ENCODE measurements at regions not wholly inside any gene's neighbourhood (a gene's known extent, or its start where the extent isn't known, plus 50 kb on each side); places are given as distances from the start of the nearest gene placed in this dataset.

DNA sequence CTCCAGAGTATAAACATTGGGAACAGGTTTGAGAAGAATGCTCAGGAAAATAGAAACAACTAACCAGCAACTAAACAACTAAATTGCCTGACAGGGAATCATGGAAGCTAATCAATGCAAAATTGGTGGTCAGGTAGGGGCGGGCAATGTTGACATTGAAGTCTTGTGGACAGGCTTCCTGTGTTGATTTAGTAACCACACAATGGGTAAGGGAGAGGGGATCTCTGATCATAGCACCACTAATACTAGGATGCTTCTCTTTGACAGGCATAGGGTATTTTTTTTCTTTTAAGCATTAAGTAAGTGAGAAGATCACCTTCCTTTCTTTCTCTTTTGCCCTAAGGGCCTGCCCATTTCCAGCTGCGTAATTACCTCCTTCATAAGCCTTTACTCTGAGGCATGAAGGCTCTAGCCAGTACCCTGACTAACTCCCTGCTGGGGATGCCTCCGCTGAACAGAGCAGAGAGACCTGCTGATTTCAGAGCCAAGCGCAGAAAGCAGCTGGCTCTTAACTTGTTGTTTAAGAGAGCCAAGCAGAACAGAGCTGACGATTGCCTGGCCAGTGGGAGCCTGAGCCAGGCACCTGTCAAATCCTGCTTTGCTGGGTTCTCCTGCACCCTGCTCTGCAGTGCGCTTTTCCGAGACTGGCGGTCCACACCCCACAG lies 118.7 kb downstream of the BMP2 start:
- no peak overlapping the region for H3K14ac ChIP-seq (ENCODE audit: low read length)
- H2AK5ac ChIP-seq (ENCODE audit: low read length), result no peak overlapping the region
- no peaks in the 10 kb centered on the region for H3K9me3 ChIP-seq (ENCODE audit: insufficient read depth, low read depth, low read length)
- H3K36me3 ChIP-seq (ENCODE audit: control insufficient read depth in 1 of 2, insufficient read depth in 2 of 2, low read length in 2 of 2), result no peaks in the 10 kb centered on the region
- no peak overlapping the region for H3K4me2 ChIP-seq (ENCODE audit: low read length)
- H4K12ac ChIP-seq (ENCODE audit: low read depth, low read length), result no peak overlapping the region
- no peak overlapping the region for H2AFZ ChIP-seq (ENCODE audit: insufficient read depth, low read length, poor library complexity)
- peaks cover 0 to 2% of the 10 kb centered on the region in 2 experiments for H3K4me1 ChIP-seq (ENCODE audit: control insufficient read depth in 1 of 2, insufficient read depth in 2 of 2, low read length in 2 of 2)
- H3K4ac ChIP-seq (ENCODE audit: low read depth, low read length), result no peak overlapping the region
- no peak overlapping the region for H4K8ac ChIP-seq (ENCODE audit: low read depth, low read length)
- H4K91ac ChIP-seq (ENCODE audit: low read depth, low read length), result no peak overlapping the region
- no peak overlapping the region for H3K18ac ChIP-seq (ENCODE audit: low read length)
- no CpG with 5 or more reads among the region's 8 CpGs for WGBS (ENCODE audit: extremely low coverage, insufficient coverage, insufficient read length)
- no peak for DNase-seq
- no peak overlapping the region for H2BK120ac ChIP-seq (ENCODE audit: insufficient read depth, low read length, poor library complexity)
- no peak overlapping the region for H3K4me3 ChIP-seq (ENCODE audit: low read depth, low read length)
- no peaks in the 10 kb centered on the region for H3K27me3 ChIP-seq (ENCODE audit: insufficient read depth, low read length)
- no peak overlapping the region for H2BK12ac ChIP-seq (ENCODE audit: low read length)
- H3K79me2 ChIP-seq (ENCODE audit: control insufficient read depth, insufficient read depth, low read length, poor library complexity), result no peaks in the 10 kb centered on the region
- H2BK5ac ChIP-seq (ENCODE audit: low read depth, low read length, poor library complexity), result no peak overlapping the region
- no peak overlapping the region for H3K23ac ChIP-seq (ENCODE audit: low read length)
- no peak overlapping the region for H3K9ac ChIP-seq (ENCODE audit: low read length)
- H3K27ac ChIP-seq (ENCODE audit: low read depth, low read length), result no peak overlapping the region
- no peaks in the 10 kb centered on the region for H3K79me1 ChIP-seq (ENCODE audit: low read length)

DNA sequence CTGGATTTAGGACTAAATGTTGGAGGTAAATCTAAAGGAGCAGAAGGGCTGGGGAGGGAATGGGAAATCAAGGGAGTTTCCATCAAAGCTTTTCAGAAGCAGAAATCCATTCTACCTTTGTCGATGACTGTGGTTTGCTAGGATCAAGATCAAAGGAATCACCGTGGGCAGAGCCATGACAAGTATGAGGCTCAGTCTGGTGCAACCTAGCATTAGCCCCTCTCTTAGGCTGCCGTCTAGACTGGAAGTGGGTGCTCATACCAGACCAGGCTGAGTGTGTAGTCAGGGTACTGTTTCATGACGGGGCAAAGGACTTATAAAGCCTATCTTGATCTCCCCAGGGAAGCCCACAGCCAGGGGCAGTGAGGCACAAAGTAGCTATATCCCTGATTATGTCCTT lies 120.5 kb downstream of the BMP2 start:
- no peaks in the 10 kb centered on the region for H3K9me3 ChIP-seq (ENCODE audit: insufficient read depth, low read depth, low read length)
- H3K79me1 ChIP-seq (ENCODE audit: low read length), result no peaks in the 10 kb centered on the region
- H3K4ac ChIP-seq (ENCODE audit: low read depth, low read length), result no peak overlapping the region
- no peak overlapping the region for H4K12ac ChIP-seq (ENCODE audit: low read depth, low read length)
- H4K8ac ChIP-seq (ENCODE audit: low read depth, low read length), result no peak overlapping the region
- H3K4me2 ChIP-seq (ENCODE audit: low read length), result no peak overlapping the region
- no peak overlapping the region for H3K4me3 ChIP-seq (ENCODE audit: low read depth, low read length)
- H2BK5ac ChIP-seq (ENCODE audit: low read depth, low read length, poor library complexity), result no peak overlapping the region
- no peaks in the 10 kb centered on the region for H3K36me3 ChIP-seq (ENCODE audit: control insufficient read depth in 1 of 2, insufficient read depth in 2 of 2, low read length in 2 of 2)
- H3K9ac ChIP-seq (ENCODE audit: low read length), result no peak overlapping the region
- H3K4me1 ChIP-seq (ENCODE audit: control insufficient read depth in 1 of 2, insufficient read depth in 2 of 2, low read length in 2 of 2), result no peaks in the 10 kb centered on the region
- no peaks in the 10 kb centered on the region for H3K27me3 ChIP-seq (ENCODE audit: insufficient read depth, low read length)
- no CpG with 5 or more reads among the region's 4 CpGs for WGBS (ENCODE audit: extremely low coverage, insufficient coverage, insufficient read length)
- no peak overlapping the region for H3K23ac ChIP-seq (ENCODE audit: low read length)
- no peak for DNase-seq
- no peak overlapping the region for H2AFZ ChIP-seq (ENCODE audit: insufficient read depth, low read length, poor library complexity)
- H2BK120ac ChIP-seq (ENCODE audit: insufficient read depth, low read length, poor library complexity), result no peak overlapping the region
- no peak overlapping the region for H2AK5ac ChIP-seq (ENCODE audit: low read length)
- no peak overlapping the region for H3K27ac ChIP-seq (ENCODE audit: low read depth, low read length)
- no peak overlapping the region for H4K91ac ChIP-seq (ENCODE audit: low read depth, low read length)
- no peak overlapping the region for H3K14ac ChIP-seq (ENCODE audit: low read length)
- no peak overlapping the region for H2BK12ac ChIP-seq (ENCODE audit: low read length)
- H3K18ac ChIP-seq (ENCODE audit: low read length), result no peak overlapping the region
- no peaks in the 10 kb centered on the region for H3K79me2 ChIP-seq (ENCODE audit: control insufficient read depth, insufficient read depth, low read length, poor library complexity)

DNA sequence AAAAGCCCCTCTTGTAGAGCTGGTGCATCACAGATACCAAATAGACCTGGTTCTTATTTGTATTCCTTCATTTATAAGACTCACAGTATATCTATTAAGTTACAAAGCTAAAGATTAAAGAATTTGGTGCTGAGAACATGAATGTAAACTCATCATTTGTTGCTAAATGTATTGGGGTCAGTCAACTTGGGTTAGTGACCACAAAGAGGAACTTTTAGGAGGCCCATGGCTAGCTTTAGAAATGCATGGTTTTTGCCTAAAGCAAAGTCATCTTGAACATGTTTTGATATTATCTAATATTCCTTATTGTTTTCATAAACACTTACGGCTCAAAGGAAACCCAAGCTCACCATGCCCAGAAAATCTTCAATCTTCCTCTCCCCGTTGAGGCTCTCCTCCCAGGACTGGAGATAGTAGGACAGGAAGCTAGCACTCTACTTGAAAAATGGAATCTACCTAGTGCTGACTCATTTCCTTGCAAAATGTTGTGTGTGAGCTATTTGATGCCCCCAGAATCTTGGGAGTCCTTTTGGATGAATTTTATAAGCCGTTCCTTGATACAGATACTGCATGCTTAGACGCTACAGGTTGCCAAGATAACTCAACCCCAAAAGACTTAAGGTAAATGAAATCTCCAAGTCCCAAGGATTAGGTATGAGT lies 121.4 kb downstream of the BMP2 start:
- Histone ChIP-seq H3K79me1 (ENCODE audit: low read length) (no peaks in the 10 kb centered on the region), H3K14ac (ENCODE audit: low read length) (no peak overlapping the region), H3K79me2 (ENCODE audit: control insufficient read depth, insufficient read depth, low read length, poor library complexity) (no peaks in the 10 kb centered on the region), H3K4me2 (ENCODE audit: low read length) (no peak overlapping the region), H2BK5ac (ENCODE audit: low read depth, low read length, poor library complexity) (no peak overlapping the region), H3K4ac (ENCODE audit: low read depth, low read length) (no peak overlapping the region), H2BK12ac (ENCODE audit: low read length) (no peak overlapping the region), H3K36me3 (ENCODE audit: control insufficient read depth in 1 of 2, insufficient read depth in 2 of 2, low read length in 2 of 2) (no peaks in the 10 kb centered on the region), H3K27ac (ENCODE audit: low read depth, low read length) (no peak overlapping the region), H2AK5ac (ENCODE audit: low read length) (no peak overlapping the region), H2BK120ac (ENCODE audit: insufficient read depth, low read length, poor library complexity) (no peak overlapping the region), H3K27me3 (ENCODE audit: insufficient read depth, low read length) (no peaks in the 10 kb centered on the region), H3K18ac (ENCODE audit: low read length) (no peak overlapping the region), H3K23ac (ENCODE audit: low read length) (no peak overlapping the region), H3K9me3 (ENCODE audit: insufficient read depth, low read depth, low read length) (no peaks in the 10 kb centered on the region), H3K9ac (ENCODE audit: low read length) (no peak overlapping the region), H4K8ac (ENCODE audit: low read depth, low read length) (no peak overlapping the region), H3K4me1 (ENCODE audit: control insufficient read depth in 1 of 2, insufficient read depth in 2 of 2, low read length in 2 of 2) (no peaks in the 10 kb centered on the region), H3K4me3 (ENCODE audit: low read depth, low read length) (no peak overlapping the region), H2AFZ (ENCODE audit: insufficient read depth, low read length, poor library complexity) (no peak overlapping the region), H4K12ac (ENCODE audit: low read depth, low read length) (no peak overlapping the region), H4K91ac (ENCODE audit: low read depth, low read length) (no peak overlapping the region)
- no CpG with 5 or more reads among the region's 4 CpGs for WGBS (ENCODE audit: extremely low coverage, insufficient coverage, insufficient read length)
- no peak for DNase-seq

DNA sequence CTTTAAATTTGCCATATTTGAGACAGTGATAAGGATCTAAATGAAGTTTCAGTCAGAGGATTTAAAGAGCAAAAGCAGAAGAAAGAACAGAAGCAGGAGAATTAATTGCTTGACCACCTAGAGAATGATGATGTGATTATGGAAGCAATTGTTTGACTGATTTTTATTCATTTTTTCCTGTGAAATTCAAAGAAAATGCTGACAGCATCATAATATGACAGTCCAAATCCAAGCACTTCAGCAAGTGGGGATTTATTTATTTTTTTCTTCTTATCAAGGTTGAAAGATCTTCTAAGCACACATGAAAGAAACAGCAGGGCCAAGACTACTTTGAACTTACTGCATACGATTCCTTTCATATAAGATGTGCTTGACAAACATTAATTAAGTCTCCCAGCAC lies 125.2 kb downstream of the BMP2 start:
- no CpG with 5 or more reads among the region's 1 CpG for WGBS (ENCODE audit: extremely low coverage, insufficient coverage, insufficient read length)

More for the DNA sequence above, 125.2 kb downstream of the BMP2 start:
- H2AK5ac ChIP-seq (ENCODE audit: low read length), result no peak overlapping the region
- H3K27ac ChIP-seq (ENCODE audit: low read depth, low read length), result no peak overlapping the region
- no peaks in the 10 kb centered on the region for H3K9me3 ChIP-seq (ENCODE audit: insufficient read depth, low read depth, low read length)
- H3K14ac ChIP-seq (ENCODE audit: low read length), result no peak overlapping the region
- H3K18ac ChIP-seq (ENCODE audit: low read length), result no peak overlapping the region
- no peak overlapping the region for H4K12ac ChIP-seq (ENCODE audit: low read depth, low read length)
- H3K23ac ChIP-seq (ENCODE audit: low read length), result no peak overlapping the region
- H2BK120ac ChIP-seq (ENCODE audit: insufficient read depth, low read length, poor library complexity), result no peak overlapping the region
- no peak overlapping the region for H4K91ac ChIP-seq (ENCODE audit: low read depth, low read length)
- H3K27me3 ChIP-seq (ENCODE audit: insufficient read depth, low read length), result no peaks in the 10 kb centered on the region
- no peaks in the 10 kb centered on the region for H3K79me2 ChIP-seq (ENCODE audit: control insufficient read depth, insufficient read depth, low read length, poor library complexity)
- no peak overlapping the region for H3K9ac ChIP-seq (ENCODE audit: low read length)
- H3K36me3 ChIP-seq (ENCODE audit: control insufficient read depth in 1 of 2, insufficient read depth in 2 of 2, low read length in 2 of 2), result no peaks in the 10 kb centered on the region
- H4K8ac ChIP-seq (ENCODE audit: low read depth, low read length), result no peak overlapping the region
- no peaks in the 10 kb centered on the region for H3K79me1 ChIP-seq (ENCODE audit: low read length)
- no peak overlapping the region for H3K4me2 ChIP-seq (ENCODE audit: low read length)
- DNase-seq, result no peak
- H3K4me1 ChIP-seq (ENCODE audit: control insufficient read depth in 1 of 2, insufficient read depth in 2 of 2, low read length in 2 of 2), result no peaks in the 10 kb centered on the region
- H3K4me3 ChIP-seq (ENCODE audit: low read depth, low read length), result no peak overlapping the region
- no peak overlapping the region for H2BK12ac ChIP-seq (ENCODE audit: low read length)
- no peak overlapping the region for H2AFZ ChIP-seq (ENCODE audit: insufficient read depth, low read length, poor library complexity)
- no peak overlapping the region for H3K4ac ChIP-seq (ENCODE audit: low read depth, low read length)
- no peak overlapping the region for H2BK5ac ChIP-seq (ENCODE audit: low read depth, low read length, poor library complexity)

Data from trophoblast cell (in vitro differentiated cells and primary cell).